Muscle layer of duodenum (tissue), 2 donors: ENCODE measurements at regions not wholly inside any gene's neighbourhood (a gene's known extent, or its start where the extent isn't known, plus 50 kb on each side); places are given as distances from the start of the nearest gene placed in this dataset.
"Not testable (repeated sequence)": the region's sequence is repeated elsewhere in the genome, so short reads cannot be mapped to it uniquely, and the experiment has no call there.

ENCODE experiments used
- H3K27ac ChIP-seq: one replicate; pipeline ENCODE4 v1.7.0; 2013; ENCODE audit warnings: mild to moderate bottlenecking, low read length
- H3K27me3 ChIP-seq: one replicate; pipeline ENCODE4 v1.7.0; 2013; ENCODE audit warnings: low read depth, mild to moderate bottlenecking, control low read depth, low read length
- H3K36me3 ChIP-seq, 2 donors: one replicate each; pipeline ENCODE4 v1.7.0; 2013; ENCODE audit warnings: low read length in 2 of 2, control low read depth in 1 of 2, mild to moderate bottlenecking in 1 of 2; ENCODE audit not compliant: insufficient read depth in 2 of 2, control insufficient read depth in 1 of 2
- H3K4me1 ChIP-seq, 2 donors: one replicate each; pipeline ENCODE4 v1.7.0; 2013; ENCODE audit warnings: low read length in 2 of 2, mild to moderate bottlenecking in 2 of 2, control low read depth in 1 of 2, moderate library complexity in 1 of 2; ENCODE audit not compliant: insufficient read depth in 2 of 2, control insufficient read depth in 1 of 2
- H3K4me3 ChIP-seq, 2 donors: one replicate each; pipeline ENCODE4 v1.7.0; 2013; ENCODE audit warnings: low read length in 2 of 2, low read depth in 1 of 2, mild to moderate bottlenecking in 1 of 2
- H3K9me3 ChIP-seq, 2 donors: one replicate each; pipeline ENCODE4 v1.7.0; 2013; ENCODE audit warnings: low read length in 2 of 2, control low read depth in 1 of 2, mild to moderate bottlenecking in 1 of 2; ENCODE audit not compliant: control insufficient read depth in 1 of 2
- donor health status: healthy.

DNA sequence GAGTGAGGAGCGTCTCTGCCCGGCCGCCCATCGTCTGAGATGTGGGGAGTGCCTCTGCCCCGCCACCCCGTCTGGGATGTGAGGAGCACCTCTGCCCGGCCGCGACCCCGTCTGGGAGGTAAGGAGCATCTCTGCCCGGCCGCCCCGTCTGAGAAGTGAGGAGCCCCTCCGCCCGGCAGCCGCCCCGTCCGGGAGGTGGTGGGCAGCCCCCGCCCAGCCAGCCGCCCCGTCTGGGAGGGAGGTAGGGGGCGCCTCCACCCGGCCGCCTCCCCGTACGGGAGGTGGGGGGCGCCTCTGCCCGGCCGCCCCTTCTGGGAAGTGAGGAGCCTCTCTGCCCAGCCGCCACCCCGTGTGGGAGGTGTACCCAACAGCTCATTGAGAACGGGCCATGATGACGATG, 1811.4 kb downstream of the EFNA5 start:
- not testable (repeated sequence) for H3K4me3 ChIP-seq, H3K27ac ChIP-seq, H3K4me1 ChIP-seq, H3K9me3 ChIP-seq, H3K27me3 ChIP-seq, H3K36me3 ChIP-seq

DNA sequence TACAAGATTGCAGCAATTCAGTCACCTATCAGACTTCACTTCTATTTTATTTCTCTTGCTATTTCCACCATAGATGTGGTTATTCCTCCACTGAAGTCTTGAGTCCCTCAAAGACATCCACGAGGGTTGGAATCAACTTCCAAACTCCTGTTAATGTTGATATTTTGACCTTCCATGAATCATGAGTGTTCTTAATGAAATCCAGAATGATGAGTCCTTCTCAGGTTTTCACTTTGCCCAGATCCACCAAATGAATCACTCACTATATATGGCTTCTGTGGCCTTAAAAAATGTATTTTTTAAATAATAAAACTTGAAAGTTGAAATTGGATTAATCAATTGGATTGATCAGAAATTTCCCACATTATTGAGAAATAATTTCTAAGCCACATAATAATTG, 1821.0 kb downstream of the EFNA5 start:
- Histone ChIP-seq H3K4me1 (no peaks in the 10 kb centered on the region), H3K4me3 (no peak overlapping the region), H3K27me3 (no peaks in the 10 kb centered on the region), H3K27ac (no peak overlapping the region), H3K36me3 (no peaks in the 10 kb centered on the region), H3K9me3 (no peaks in the 10 kb centered on the region)

DNA sequence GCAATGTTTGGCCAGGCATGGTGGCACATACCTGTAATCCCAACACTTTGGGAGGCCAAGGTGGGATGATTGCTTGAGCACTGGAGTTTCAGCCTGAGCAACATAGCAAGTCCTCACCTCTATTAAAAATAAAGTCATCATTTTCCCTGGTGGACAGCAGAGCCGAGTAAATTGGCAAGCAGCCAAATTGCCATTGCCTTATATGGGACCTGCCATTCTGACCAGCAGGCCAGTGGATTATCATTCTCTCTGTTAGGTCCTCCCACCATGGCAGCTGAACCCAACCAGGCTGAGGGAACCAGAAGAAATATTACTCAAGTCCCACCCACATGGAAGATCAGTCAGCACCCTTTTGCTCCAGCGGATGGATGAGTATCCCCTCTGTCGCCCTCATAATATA, 1829.9 kb downstream of the EFNA5 start:
- H3K4me3 ChIP-seq, result no peak overlapping the region
- no peaks in the 10 kb centered on the region for H3K4me1 ChIP-seq
- no peak overlapping the region for H3K27ac ChIP-seq
- no peaks in the 10 kb centered on the region for H3K9me3 ChIP-seq
- H3K27me3 ChIP-seq, result no peaks in the 10 kb centered on the region
- no peaks in the 10 kb centered on the region for H3K36me3 ChIP-seq

DNA sequence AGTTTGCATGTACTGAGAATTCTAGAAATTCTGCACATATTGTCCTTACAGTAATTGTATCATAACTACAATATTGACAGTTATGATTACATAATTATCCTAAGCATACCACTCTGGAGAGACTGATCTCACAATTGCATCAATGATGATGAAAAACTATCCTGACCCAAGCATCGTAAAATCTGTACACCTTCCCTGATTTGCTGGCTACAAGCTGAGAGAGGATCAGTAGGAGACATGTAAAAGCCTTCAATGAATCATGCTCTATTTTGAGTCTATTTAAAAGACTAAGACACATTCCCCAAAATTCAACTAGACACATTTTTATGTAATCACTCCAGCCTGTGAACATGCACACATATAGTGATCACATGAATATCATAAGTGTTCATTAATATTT, 1833.8 kb downstream of the EFNA5 start:
- no peaks in the 10 kb centered on the region for H3K9me3 ChIP-seq
- H3K27ac ChIP-seq, result no peak overlapping the region
- no peak overlapping the region for H3K4me3 ChIP-seq
- no peaks in the 10 kb centered on the region for H3K4me1 ChIP-seq
- no peaks in the 10 kb centered on the region for H3K27me3 ChIP-seq
- no peaks in the 10 kb centered on the region for H3K36me3 ChIP-seq

DNA sequence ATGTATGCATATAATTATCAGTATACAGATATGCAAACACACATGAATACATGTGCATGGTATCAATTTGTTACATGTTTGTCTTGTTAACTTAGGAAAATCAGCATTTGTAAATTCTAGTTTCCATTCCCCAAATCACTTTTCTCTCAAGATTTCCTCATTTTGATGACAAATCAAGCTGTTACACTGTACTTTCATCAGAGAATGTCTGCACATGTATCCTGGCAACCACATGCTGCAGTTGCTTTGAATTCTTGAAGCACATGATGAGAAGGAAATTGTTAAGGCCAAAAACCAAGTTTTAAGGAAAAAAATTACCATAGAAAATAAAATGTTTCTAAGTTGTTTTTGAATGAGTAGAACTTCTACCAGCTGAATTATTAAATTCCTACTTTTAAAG, 1834.5 kb downstream of the EFNA5 start:
- H3K4me3 ChIP-seq, result no peak overlapping the region
- H3K4me1 ChIP-seq, result no peaks in the 10 kb centered on the region
- no peak overlapping the region for H3K27ac ChIP-seq
- H3K27me3 ChIP-seq, result no peaks in the 10 kb centered on the region
- no peaks in the 10 kb centered on the region for H3K36me3 ChIP-seq
- H3K9me3 ChIP-seq, result no peaks in the 10 kb centered on the region

DNA sequence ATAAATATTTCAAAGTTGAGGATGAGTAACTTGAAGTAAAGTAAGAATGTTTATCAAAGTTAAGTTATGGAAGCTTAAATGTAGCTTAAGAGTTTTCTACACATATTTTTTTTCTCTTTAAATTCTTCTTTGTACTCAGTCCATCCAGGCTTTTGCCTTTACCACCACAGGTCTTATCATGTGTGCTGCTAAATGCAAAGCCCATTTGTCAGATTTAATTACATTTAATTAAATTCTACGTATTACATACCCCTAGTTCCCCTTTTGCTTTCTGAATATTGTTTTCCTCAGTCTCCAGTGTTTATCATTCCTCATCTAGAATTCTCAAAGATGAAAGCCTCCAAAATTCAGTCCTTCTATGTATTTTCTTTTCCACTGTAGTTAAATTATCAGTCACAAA, 1841.9 kb downstream of the EFNA5 start:
- Histone ChIP-seq H3K4me1 (no peaks in the 10 kb centered on the region), H3K9me3 (no peaks in the 10 kb centered on the region), H3K36me3 (no peaks in the 10 kb centered on the region), H3K27ac (no peak overlapping the region), H3K4me3 (no peak overlapping the region), H3K27me3 (no peaks in the 10 kb centered on the region)

DNA sequence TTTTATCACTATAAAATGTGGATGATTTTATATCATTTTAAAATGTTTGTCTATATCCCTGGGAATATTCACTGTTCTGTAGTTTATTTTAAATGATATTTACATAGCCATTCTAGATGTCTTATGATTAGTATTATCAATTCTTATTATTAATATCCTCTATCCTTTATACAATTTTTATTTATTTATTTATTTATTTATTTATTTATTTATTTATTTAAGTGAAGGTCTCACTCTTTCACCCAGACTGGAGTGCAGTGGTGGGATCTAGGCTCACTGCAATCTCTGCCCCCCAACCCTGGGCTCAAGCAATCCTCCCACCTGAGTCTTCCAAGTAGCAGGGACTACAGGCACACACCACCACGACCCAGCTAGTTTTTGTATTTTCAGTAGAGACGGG, 1848.9 kb downstream of the EFNA5 start:
- H3K4me1 ChIP-seq, result no peaks in the 10 kb centered on the region
- no peak overlapping the region for H3K4me3 ChIP-seq
- H3K27me3 ChIP-seq, result no peaks in the 10 kb centered on the region
- H3K27ac ChIP-seq, result no peak overlapping the region
- peaks cover 0 to 2% of the 10 kb centered on the region in 2 donors for H3K9me3 ChIP-seq
- no peaks in the 10 kb centered on the region for H3K36me3 ChIP-seq

DNA sequence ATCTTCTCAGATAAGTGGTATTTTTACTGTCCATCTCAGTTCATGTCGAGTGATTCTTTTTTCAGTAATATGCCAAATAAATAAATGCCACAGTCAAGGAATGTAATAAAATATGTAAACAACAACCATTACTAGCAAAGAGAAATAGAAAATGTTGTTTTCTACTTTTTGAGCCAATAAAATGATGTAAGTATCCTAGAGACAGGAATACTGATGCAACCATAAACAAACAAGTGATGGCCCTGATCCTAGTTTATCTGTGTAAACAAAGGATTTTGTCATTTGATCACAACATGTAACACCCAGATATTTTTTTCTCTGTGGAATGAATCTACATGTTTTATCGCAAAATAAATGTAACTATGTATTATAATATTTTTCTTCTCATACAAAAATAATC, 1852.8 kb downstream of the EFNA5 start:
- no peaks in the 10 kb centered on the region for H3K4me1 ChIP-seq
- no peaks in the 10 kb centered on the region for H3K27me3 ChIP-seq

DNA sequence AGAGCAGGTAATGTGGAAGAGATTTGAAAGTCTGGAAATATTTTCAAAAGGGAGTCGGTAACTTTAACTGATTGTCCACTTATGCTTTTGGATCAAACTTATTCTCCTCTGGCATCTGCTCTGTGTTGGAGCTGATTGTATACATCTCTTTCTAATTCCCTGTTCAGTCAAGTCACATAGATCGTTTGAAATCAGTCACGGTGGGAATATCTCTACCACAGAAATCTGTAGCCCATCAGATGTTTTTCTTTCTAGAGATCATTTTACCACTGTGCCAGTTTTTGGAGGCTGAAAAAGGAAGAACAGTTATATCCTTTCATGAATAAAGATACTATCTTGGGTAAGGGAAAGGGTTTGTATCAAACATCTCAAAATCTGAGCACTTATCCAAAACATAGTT, 1853.3 kb downstream of the EFNA5 start:
- Histone ChIP-seq H3K27ac (no peak overlapping the region), H3K27me3 (no peaks in the 10 kb centered on the region), H3K4me3 (no peak overlapping the region), H3K4me1 (no peaks in the 10 kb centered on the region), H3K9me3 (peaks cover 0 to 2% of the 10 kb centered on the region in 2 donors), H3K36me3 (no peaks in the 10 kb centered on the region)

More for the DNA sequence above, 1852.8 kb downstream of the EFNA5 start:
- no peak overlapping the region for H3K4me3 ChIP-seq
- no peaks in the 10 kb centered on the region for H3K36me3 ChIP-seq
- H3K9me3 ChIP-seq, result peaks cover 0 to 2% of the 10 kb centered on the region in 2 donors
- no peak overlapping the region for H3K27ac ChIP-seq

DNA sequence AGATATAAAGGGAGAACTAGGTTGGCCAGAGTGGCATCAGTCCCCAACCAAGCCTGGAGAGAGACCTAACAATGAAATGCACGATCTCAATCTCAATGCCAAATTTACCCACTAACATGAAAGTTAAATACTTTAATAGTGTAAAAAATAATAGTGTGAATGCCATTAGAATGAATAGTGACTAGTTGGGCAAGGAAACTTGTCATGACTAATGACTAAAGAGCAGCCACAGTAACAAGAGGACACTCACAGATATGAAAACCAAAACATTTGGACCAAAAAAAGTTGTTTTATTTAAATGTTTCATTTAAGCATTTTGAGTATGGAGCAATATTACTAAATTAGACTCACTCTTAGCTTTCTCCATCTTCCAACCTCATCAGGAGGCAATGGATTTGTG, 1853.8 kb downstream of the EFNA5 start:
- Histone ChIP-seq H3K4me1 (no peaks in the 10 kb centered on the region), H3K36me3 (no peaks in the 10 kb centered on the region), H3K4me3 (no peak overlapping the region), H3K9me3 (peaks cover 0 to 2% of the 10 kb centered on the region in 2 donors), H3K27me3 (no peaks in the 10 kb centered on the region), H3K27ac (no peak overlapping the region)

DNA sequence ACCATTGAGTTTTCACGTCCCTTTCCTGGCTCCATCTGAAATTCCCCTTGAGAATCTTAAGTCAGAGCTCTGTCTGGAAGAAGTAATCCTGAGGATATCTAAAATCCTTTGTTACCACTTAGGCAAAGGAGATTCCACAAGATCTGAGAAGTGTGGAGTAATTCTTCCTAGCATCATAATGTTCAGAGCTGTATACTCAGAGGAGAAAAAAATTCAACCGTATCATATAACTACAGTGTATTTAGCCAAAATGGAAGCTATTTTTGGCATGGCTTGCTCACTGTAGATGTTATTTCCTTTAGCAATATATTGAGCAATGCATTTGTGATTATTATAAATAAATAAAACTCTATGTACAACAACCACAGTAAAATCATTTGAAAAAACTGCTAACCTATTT, 1858.4 kb downstream of the EFNA5 start:
- Histone ChIP-seq H3K27me3 (no peaks in the 10 kb centered on the region), H3K9me3 (no peaks in the 10 kb centered on the region), H3K36me3 (no peaks in the 10 kb centered on the region), H3K4me1 (no peaks in the 10 kb centered on the region), H3K27ac (no peak overlapping the region), H3K4me3 (no peak overlapping the region)

DNA sequence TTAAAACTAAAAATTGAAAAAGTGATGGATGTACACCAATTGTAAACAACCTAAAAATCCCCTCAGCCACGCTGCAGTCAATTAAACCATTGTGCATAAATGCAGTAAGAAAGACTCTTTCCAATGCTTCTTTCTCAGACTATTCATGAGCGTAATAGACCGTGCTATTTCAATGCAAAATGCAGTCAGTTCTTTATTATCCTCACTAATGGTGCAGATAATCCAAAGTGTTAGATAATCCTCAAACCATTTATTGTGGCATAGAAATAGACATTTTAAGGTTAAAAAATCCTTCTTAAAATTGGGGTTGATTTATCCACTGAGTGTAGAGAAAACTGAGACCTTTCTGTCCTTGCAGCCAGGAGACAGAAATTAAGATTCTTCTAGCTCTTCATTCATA, 1862.8 kb downstream of the EFNA5 start:
- Histone ChIP-seq H3K27ac (no peak overlapping the region), H3K4me3 (no peak overlapping the region), H3K27me3 (no peaks in the 10 kb centered on the region), H3K36me3 (no peaks in the 10 kb centered on the region), H3K4me1 (no peaks in the 10 kb centered on the region), H3K9me3 (peaks cover 0 to 3% of the 10 kb centered on the region in 2 donors)
